ENCODE measurements at regions not wholly inside any gene's neighbourhood (a gene's known extent, or its start where the extent isn't known, plus 50 kb on each side); places are given as distances from the start of the nearest gene placed in this dataset.

GRCh38 chr14:38884109-38884508, 218.9 kb downstream of the SEC23A start:
- POLR2A ChIA-PET = no interaction called here
- CTCF ChIA-PET = interaction anchor here (1.7 to 2.5 kb wide), 2 partner anchors 16 to 131 kb away, joined by 8 to 11 read pairs; no protein-coding TSS in a partner anchor
- TF ChIP-seq CTCF (IDR thresholded peaks at IDR 0.05; ENCODE audit: low read depth, low read length) = no peak
- peaks cover 4% of the 10 kb centered on the region for H3K27me3 ChIP-seq (ENCODE audit: control insufficient read depth, insufficient read depth, low read length)
- no peaks in the 10 kb centered on the region for H3K9me3 ChIP-seq (ENCODE audit: control insufficient read depth, insufficient read depth, low read length)
- H3K27ac ChIP-seq (ENCODE audit: low read depth, low read length) = no peak overlapping the region
- DNase-seq (ENCODE audit: low read depth, low spot score) = no peak
- no peak overlapping the region for H3K4me3 ChIP-seq (ENCODE audit: low read depth, low read length)

GRCh38 chr14:38883127-38883526, 219.9 kb downstream of the SEC23A start:
- no peak overlapping the region for H3K4me3 ChIP-seq (ENCODE audit: low read depth, low read length)
- ChIA-PET POLR2A (no interaction called here), CTCF (interaction anchor here (0.6 to 3.5 kb wide), 4 partner anchors 10 to 132 kb away, joined by 3 to 36 read pairs (median 6); no protein-coding TSS in a partner anchor)
- no peaks in the 10 kb centered on the region for H3K9me3 ChIP-seq (ENCODE audit: control insufficient read depth, insufficient read depth, low read length)
- no peak overlapping the region for H3K27ac ChIP-seq (ENCODE audit: low read depth, low read length)
- TF ChIP-seq CTCF (IDR thresholded peaks at IDR 0.05; ENCODE audit: low read depth, low read length) = no peak
- H3K27me3 ChIP-seq (ENCODE audit: control insufficient read depth, insufficient read depth, low read length) = peaks cover 4% of the 10 kb centered on the region
- DNase-seq (ENCODE audit: low read depth, low spot score) = no peak

- no peak for TF ChIP-seq CTCF (IDR thresholded peaks at IDR 0.05; ENCODE audit: low read depth, low read length)
- Histone ChIP-seq H3K27ac (ENCODE audit: low read depth, low read length) (no peak overlapping the region), H3K27me3 (ENCODE audit: control insufficient read depth, insufficient read depth, low read length) (peaks cover 4% of the 10 kb centered on the region), H3K4me3 (ENCODE audit: low read depth, low read length) (no peak overlapping the region), H3K9me3 (ENCODE audit: control insufficient read depth, insufficient read depth, low read length) (no peaks in the 10 kb centered on the region)
- ChIA-PET POLR2A (no interaction called here), CTCF (interaction anchor here (1.1 to 3.5 kb wide), 3 partner anchors 9 to 133 kb away, joined by 3 to 36 read pairs (median 8); no protein-coding TSS in a partner anchor)
- DNase-seq (ENCODE audit: low read depth, low spot score) = no peak
Measured at GRCh38 chr14:38882533-38882932, 220.5 kb downstream of the SEC23A start.

GRCh38 chr14:38880643-38881524, 222.2 kb downstream of the SEC23A start:
- DNase-seq (ENCODE audit: low read depth, low spot score) = no peak
- Histone ChIP-seq H3K4me3 (ENCODE audit: low read depth, low read length) (no peak overlapping the region), H3K27ac (ENCODE audit: low read depth, low read length) (no peak overlapping the region), H3K27me3 (ENCODE audit: control insufficient read depth, insufficient read depth, low read length) (peaks cover 4% of the 10 kb centered on the region), H3K9me3 (ENCODE audit: control insufficient read depth, insufficient read depth, low read length) (no peaks in the 10 kb centered on the region)
- CTCF ChIA-PET = interaction anchor here (1.3 to 3.5 kb wide), 2 partner anchors 10 to 13 kb away, joined by 5 to 36 read pairs; no protein-coding TSS in a partner anchor
- POLR2A ChIA-PET = no interaction called here
- no peak for TF ChIP-seq CTCF (IDR thresholded peaks at IDR 0.05; ENCODE audit: low read depth, low read length)

- peaks cover 4% of the 10 kb centered on the region for H3K27me3 ChIP-seq (ENCODE audit: control insufficient read depth, insufficient read depth, low read length)
- no peak for DNase-seq (ENCODE audit: low read depth, low spot score)
- POLR2A ChIA-PET = no interaction called here
- no peak overlapping the region for H3K4me3 ChIP-seq (ENCODE audit: low read depth, low read length)
- CTCF ChIA-PET = interaction anchor here (3.1 kb wide), 1 partner anchor 10 kb away, joined by 20 read pairs; no protein-coding TSS in a partner anchor
- no peak for TF ChIP-seq CTCF (IDR thresholded peaks at IDR 0.05; ENCODE audit: low read depth, low read length)
- H3K9me3 ChIP-seq (ENCODE audit: control insufficient read depth, insufficient read depth, low read length) = no peaks in the 10 kb centered on the region
- no peak overlapping the region for H3K27ac ChIP-seq (ENCODE audit: low read depth, low read length)
Measured at GRCh38 chr14:38877744-38878388, 225.2 kb downstream of the SEC23A start.
